A549 (cell line): ENCODE measurements at regions not wholly inside any gene's neighbourhood (a gene's known extent, or its start where the extent isn't known, plus 50 kb on each side); places are given as distances from the start of the nearest gene placed in this dataset.

Experiments used
- ATAC-seq, 2 experiments: fragments of 200-7000 bp in 1 of 2; fragments of >200 bp in 1 of 2; cut with Nextera tagmentation in 1 of 2; cut with Tn5 transposase in 1 of 2; 3 replicates each; pipeline versions ENCODE4 v1.8.0 to v1.9.1; 2018 to 2020; ENCODE audit warnings: mild to moderate bottlenecking in 1 of 2, moderate library complexity in 1 of 2
- CTCF ChIA-PET: fragments of 300-600 bp; sonication (Branson Sonifier 250); formaldehyde crosslinking; extraction: SDS; loops from one replicate; lab custom pipeline; 2021; ENCODE audit warnings: antibody characterized with exemption, inconsistent platforms; lab: Yijun Ruan, JAX
- POLR2A ChIA-PET: fragments of 350-600 bp; formaldehyde crosslinking; extraction: SDS; loops from one replicate; lab custom pipeline; 2021; ENCODE audit warnings: antibody characterized with exemption, inconsistent platforms; lab: Yijun Ruan, JAX
- DNase-seq, 2 experiments: peaks; one replicate each; pipeline versions ENCODE4 v3.0.0 to v3.0.0-alpha.2; 2011 to 2016; ENCODE audit warnings: low read depth in 1 of 2, low spot score in 1 of 2
- FAIRE-seq: peaks from 2 replicates; lab custom pipeline; 2011; peaks lifted over from hg19 to GRCh38; lab: Jason Lieb, UNC
- H3K27ac ChIP-seq, 2 experiments: fragments of >200 bp; sonication (Bioruptor Twin); formaldehyde crosslinking; 3 replicates each; pipeline ENCODE4 v1.5.1; 2016 to 2017
- H3K4me1 ChIP-seq: fragments of >200 bp; sonication (Bioruptor Twin); formaldehyde crosslinking; 3 replicates; pipeline ENCODE4 v1.6.1; 2016
- H3K4me2 ChIP-seq: fragments of >200 bp; sonication (Bioruptor Twin); formaldehyde crosslinking; 3 replicates; pipeline ENCODE4 v1.6.1; 2016
- H3K4me3 ChIP-seq: fragments of >200 bp; sonication (Bioruptor Twin); formaldehyde crosslinking; 3 replicates; pipeline ENCODE4 v1.5.1; 2016
- H3K9me3 ChIP-seq: fragments of >200 bp; sonication (Bioruptor Twin); formaldehyde crosslinking; 3 replicates; pipeline ENCODE4 v1.6.1; 2016
- ATOH8 ChIP-seq: fragments of 250-450 bp; sonication (Bioruptor Pico); IDR thresholded peaks from 2 replicates; pipeline ENCODE4 v1.5.0; 2020; ENCODE audit warnings: low read depth, mild to moderate bottlenecking, moderate library complexity
- CBX2 ChIP-seq: fragments of 200-600 bp; sonication (generic); IDR thresholded peaks from 2 replicates; pipeline ENCODE4 v1.6.1; 2016; ENCODE audit warnings: low read depth, mild to moderate bottlenecking, borderline replicate concordance
- CBX8 ChIP-seq: fragments of 200-600 bp; sonication (generic); IDR thresholded peaks from 2 replicates; pipeline ENCODE4 v1.6.1; 2016
- CEBPB ChIP-seq, 2 experiments: fragments of >200 bp in 1 of 2; sonication (Bioruptor Twin) in 1 of 2; formaldehyde crosslinking in 1 of 2; IDR thresholded peaks; 2 replicates each; pipeline ENCODE4 v1.6.1; 2012 to 2016
- CHD2 ChIP-seq: fragments of 150-350 bp; IDR thresholded peaks from 2 replicates; pipeline ENCODE4 v1.6.1; 2014; ENCODE audit warnings: low read length; ENCODE audit not compliant: partially characterized antibody
- EHF ChIP-seq: fragments of 250-450 bp; sonication (Bioruptor Pico); IDR thresholded peaks from 2 replicates; pipeline ENCODE4 v1.5.0; 2020; ENCODE audit warnings: mild to moderate bottlenecking
- EHMT2 ChIP-seq: fragments of 200-600 bp; sonication (generic); IDR thresholded peaks from 2 replicates; pipeline ENCODE4 v1.6.1; 2016; ENCODE audit warnings: antibody characterized with exemption, low read depth, mild to moderate bottlenecking, moderate library complexity
- GATA3 ChIP-seq: IDR thresholded peaks from 2 replicates; pipeline ENCODE4 v1.6.1; 2012; ENCODE audit warnings: borderline replicate concordance
- HEYL ChIP-seq: fragments of 250-450 bp; sonication (Bioruptor Pico); IDR thresholded peaks from 2 replicates; pipeline ENCODE4 v1.8.0; 2021; ENCODE audit warnings: mild to moderate bottlenecking, moderate library complexity
- HOXA7 ChIP-seq: fragments of 250-450 bp; sonication (Bioruptor Pico); IDR thresholded peaks from 2 replicates; pipeline ENCODE4 v1.5.0; 2020; ENCODE audit warnings: mild to moderate bottlenecking, moderate library complexity
- HOXB5 ChIP-seq: fragments of 250-450 bp; sonication (Bioruptor Pico); IDR thresholded peaks from 2 replicates; pipeline ENCODE4 v1.5.0; 2020; ENCODE audit warnings: mild to moderate bottlenecking, moderate library complexity
- MAZ ChIP-seq: fragments of 150-350 bp; IDR thresholded peaks from 2 replicates; pipeline ENCODE4 v1.6.1; 2014; ENCODE audit warnings: antibody characterized with exemption, low read depth, low read length, borderline replicate concordance
- MYC ChIP-seq: IDR thresholded peaks from 2 replicates; pipeline ENCODE4 v1.6.1; 2012; ENCODE audit warnings: mild to moderate bottlenecking, inconsistent platforms, low read length, improper control_type of control experiment, borderline replicate concordance
- PHF8 ChIP-seq: fragments of 200-600 bp; sonication (generic); IDR thresholded peaks from 2 replicates; pipeline ENCODE4 v1.6.1; 2016; ENCODE audit warnings: low read depth, mild to moderate bottlenecking, antibody characterized with exemption, moderate library complexity, borderline replicate concordance
- RCOR1 ChIP-seq: fragments of 150-350 bp; IDR thresholded peaks from 2 replicates; pipeline ENCODE4 v1.6.1; 2014; ENCODE audit warnings: antibody characterized with exemption, low read length, low read depth
- RNF2 ChIP-seq: fragments of 200-600 bp; sonication (generic); IDR thresholded peaks from 2 replicates; pipeline ENCODE4 v1.6.1; 2016; ENCODE audit warnings: low read depth, mild to moderate bottlenecking, antibody characterized with exemption, moderate library complexity, borderline replicate concordance
- SMC3 ChIP-seq: fragments of >200 bp; sonication (Bioruptor Twin); formaldehyde crosslinking; IDR thresholded peaks from 3 replicates; pipeline ENCODE4 v1.6.1; 2018; ENCODE audit warnings: inconsistent platforms
- TP53 ChIP-seq: fragments of 250-450 bp; sonication (Bioruptor Pico); IDR thresholded peaks from 2 replicates; pipeline ENCODE4 v1.5.0; 2021; ENCODE audit warnings: mild to moderate bottlenecking, moderate library complexity
- USF2 ChIP-seq: fragments of 450-650 bp; IDR thresholded peaks from 2 replicates; pipeline ENCODE4 v1.6.1; 2014; ENCODE audit warnings: antibody characterized with exemption
- ZC3H11A ChIP-seq: fragments of 450-650 bp; IDR thresholded peaks from 2 replicates; pipeline ENCODE4 v1.6.1; 2014; ENCODE audit warnings: antibody characterized with exemption, mild to moderate bottlenecking
- ZNF302 ChIP-seq: fragments of 250-450 bp; sonication (Bioruptor Pico); IDR thresholded peaks from 2 replicates; pipeline ENCODE4 v1.9.0; 2021; ENCODE audit warnings: inconsistent platforms, mild to moderate bottlenecking, moderate library complexity
- WGBS: methylation state at CpG from one replicate; pipeline ENCODE4 v1.1.6; 2017; ENCODE audit errors: missing lambda C conversion rate; 5-methylcytosine and 5-hydroxymethylcytosine counted together
- TF ChIP-seq, protein P1 (sequence below): IDR thresholded peaks from 2 replicates; pipeline ENCODE4 v1.6.1; 2012
- TF ChIP-seq, protein P2 (sequence below): IDR thresholded peaks from 2 replicates; pipeline ENCODE4 v1.6.1; 2012

GRCh38 chr10:28905371-28905770, 228.1 kb downstream of the BAMBI start:
- FAIRE-seq, result no peak
- H3K4me2 ChIP-seq, result no peak overlapping the region
- H3K27ac ChIP-seq, result no peak overlapping the region
- DNase-seq, result no peak
- no peak overlapping the region for H3K4me3 ChIP-seq
- H3K9me3 ChIP-seq, result no peaks in the 10 kb centered on the region
- ATAC-seq, result no peak
- CTCF ChIA-PET, result no interaction called here
- TF ChIP-seq RNF2 (no peak), RCOR1 (no peak), ZNF302 (no peak), HOXB5 (CRISPR knock-in tag) (no peak), EHF (CRISPR knock-in tag) (no peak), USF2 (no peak), ZC3H11A (no peak), MAZ (no peak), HOXA7 (CRISPR knock-in tag) (no peak), PHF8 (no peak), SMC3 (no peak), HEYL (no peak), ATOH8 (CRISPR knock-in tag) (no peak), CBX2 (no peak), TP53 (no peak), CEBPB (IDR thresholded peaks at IDR 0.05) (no peak), CHD2 (no peak)
- TF ChIP-seq, protein P1, sequence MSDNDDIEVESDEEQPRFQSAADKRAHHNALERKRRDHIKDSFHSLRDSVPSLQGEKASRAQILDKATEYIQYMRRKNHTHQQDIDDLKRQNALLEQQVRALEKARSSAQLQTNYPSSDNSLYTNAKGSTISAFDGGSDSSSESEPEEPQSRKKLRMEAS, result no peak
- POLR2A ChIA-PET, result interaction anchor here (1.1 kb wide), 1 partner anchor 228 kb away, joined by 3 read pairs; the partner anchor contains the start of gene BAMBI
- 89% methylated on average over 5 of the region's 5 CpGs for WGBS
- peaks cover 26% of the 10 kb centered on the region for H3K4me1 ChIP-seq

DNA sequence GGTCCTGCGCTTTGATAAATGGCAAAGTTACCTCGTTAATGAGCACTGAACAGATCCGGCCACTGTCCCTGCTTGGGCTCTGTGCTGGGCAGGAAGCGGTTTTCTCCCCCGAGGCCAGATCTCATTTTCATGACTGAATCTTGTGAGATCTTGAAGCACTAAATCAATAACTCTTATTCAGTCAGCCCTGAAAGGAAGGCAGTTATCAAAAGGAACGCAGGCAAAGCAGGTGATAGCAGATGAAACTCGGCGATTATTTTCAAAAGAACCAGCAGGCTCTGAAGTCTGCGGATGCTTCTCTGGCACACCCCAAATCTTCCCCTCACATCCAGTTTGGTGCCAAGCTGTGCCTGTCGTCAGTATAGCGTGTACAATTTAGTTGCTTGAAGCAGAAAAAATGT, 228.7 kb downstream of the BAMBI start:
- Histone ChIP-seq H3K9me3 (no peaks in the 10 kb centered on the region), H3K4me2 (peak overlapping the region; percentile 32; the same call in 2 of the 3 replicates), H3K27ac (0 out of 6 replicates have a peak overlapping the region, but pooled peaks of 1 of the 2 experiments have one; percentile 20), H3K4me3 (no peak overlapping the region), H3K4me1 (peaks cover 29% of the 10 kb centered on the region)
- WGBS, result 90% methylated on average over 11 of the region's 11 CpGs
- DNase-seq, result no peak
- FAIRE-seq, result no peak
- no peak for ATAC-seq
- CTCF ChIA-PET, result no interaction called here
- POLR2A ChIA-PET, result no interaction called here
- TF ChIP-seq MYC (no peak), GATA3 (no peak), EHMT2 (no peak), ATOH8 (CRISPR knock-in tag) (no peak), ZC3H11A (no peak), RNF2 (no peak), HEYL (no peak), CBX8 (no peak)
- TF ChIP-seq, protein P2, sequence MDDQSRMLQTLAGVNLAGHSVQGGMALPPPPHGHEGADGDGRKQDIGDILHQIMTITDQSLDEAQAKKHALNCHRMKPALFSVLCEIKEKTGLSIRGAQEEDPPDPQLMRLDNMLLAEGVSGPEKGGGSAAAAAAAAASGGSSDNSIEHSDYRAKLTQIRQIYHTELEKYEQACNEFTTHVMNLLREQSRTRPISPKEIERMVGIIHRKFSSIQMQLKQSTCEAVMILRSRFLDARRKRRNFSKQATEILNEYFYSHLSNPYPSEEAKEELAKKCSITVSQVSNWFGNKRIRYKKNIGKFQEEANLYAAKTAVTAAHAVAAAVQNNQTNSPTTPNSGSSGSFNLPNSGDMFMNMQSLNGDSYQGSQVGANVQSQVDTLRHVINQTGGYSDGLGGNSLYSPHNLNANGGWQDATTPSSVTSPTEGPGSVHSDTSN, result no peak
